Caki2 (cell line): ENCODE measurements at regions not wholly inside any gene's neighbourhood (a gene's known extent, or its start where the extent isn't known, plus 50 kb on each side); places are given as distances from the start of the nearest gene placed in this dataset.
"Not testable (repeated sequence)": the region's sequence is repeated elsewhere in the genome, so short reads cannot be mapped to it uniquely, and the experiment has no call there.

Experiments
- DNase-seq: peaks from one replicate; pipeline ENCODE4 v3.0.0-alpha.2; 2015; ENCODE audit warnings: low read depth
- in situ Hi-C: cut with HindIII; loops from 2 replicates; pipeline ENCODE4 v1.10.0; 2016; ENCODE audit warnings: low sequenced_read_pairs, low pct_unique_long_range_greater_than_20kb, mixed read lengths

DNA sequence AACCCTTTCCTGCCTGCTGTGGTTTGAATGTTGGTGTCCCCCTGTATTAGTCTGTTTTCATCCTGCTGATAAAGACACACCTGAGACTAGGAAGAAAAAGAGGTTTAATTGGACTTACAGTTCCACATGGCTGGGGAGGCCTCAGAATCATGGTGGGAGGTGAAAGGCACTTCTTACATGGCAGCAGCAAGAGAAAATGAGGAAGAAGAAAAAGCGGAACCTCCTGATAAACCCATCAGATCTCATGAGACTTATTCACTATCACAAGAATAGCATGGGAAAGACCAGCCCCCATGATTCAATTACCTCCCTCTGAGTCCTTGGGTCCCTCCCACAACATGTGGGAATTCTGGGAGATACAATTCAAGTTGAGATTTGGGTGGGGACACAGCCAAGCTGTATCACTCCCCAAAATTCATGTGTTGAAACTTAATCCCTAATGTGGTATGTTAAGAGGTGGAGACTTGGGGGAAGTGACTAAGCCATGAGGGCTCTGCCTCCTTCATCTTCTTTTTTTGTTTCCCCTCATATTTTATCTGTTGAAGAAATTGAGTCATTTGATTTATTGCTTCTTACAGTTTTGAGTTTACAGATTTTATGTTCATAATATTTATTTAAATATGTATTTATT lies 64.9 kb upstream of the SYNCRIP start:
- in situ Hi-C loops, DNase-seq: not testable (repeated sequence)

GRCh38 chr6:85706272-85706671 lies 63.6 kb upstream of the SYNCRIP start:
- DNase-seq = no peak
- in situ Hi-C loops = no loop called here

DNA sequence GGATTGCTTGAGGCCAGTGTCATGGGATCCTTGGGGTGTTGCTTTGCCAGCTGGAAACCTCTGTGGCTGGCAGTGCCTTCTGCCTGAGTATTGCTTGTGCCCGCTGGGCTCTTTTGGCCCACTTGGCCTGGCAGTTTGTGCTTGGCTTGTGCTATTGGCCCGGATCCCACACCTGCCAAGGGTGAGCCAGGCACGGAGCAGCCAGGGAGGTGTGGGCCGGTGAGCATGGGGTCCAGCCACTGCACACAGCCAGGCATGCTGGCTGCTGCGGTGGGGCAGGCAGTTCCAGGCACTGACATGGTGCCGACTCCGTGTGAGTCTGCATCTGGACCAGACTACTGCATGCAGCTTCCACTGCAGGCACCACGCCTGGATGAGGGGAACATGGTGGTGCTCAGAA lies 62.5 kb upstream of the SYNCRIP start:
- no peak for DNase-seq
- in situ Hi-C loops = no loop called here

DNA sequence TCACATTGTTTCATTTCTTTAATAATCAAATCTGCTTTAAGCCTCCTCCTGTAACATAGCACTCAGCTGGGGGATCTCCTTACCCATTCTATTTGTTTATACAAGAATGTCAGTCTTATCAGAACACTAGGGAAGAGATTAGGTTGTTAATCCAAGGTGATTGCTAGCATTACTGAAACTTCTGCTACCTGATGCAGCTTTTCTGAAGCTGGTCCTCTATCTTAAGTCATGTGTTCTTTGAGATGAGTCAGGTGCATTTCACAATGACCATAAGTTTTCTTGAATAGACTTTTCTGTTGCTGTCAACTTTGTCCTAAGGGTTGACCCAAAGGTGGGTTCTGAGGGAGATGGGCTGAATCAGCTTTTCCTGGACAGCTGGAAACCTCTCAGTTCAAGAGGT lies 60.7 kb upstream of the SYNCRIP start:
- DNase-seq = no peak
- in situ Hi-C loops = no loop called here
